ENCODE measurements at regions not wholly inside any gene's neighbourhood (a gene's known extent, or its start where the extent isn't known, plus 50 kb on each side); places are given as distances from the start of the nearest gene placed in this dataset.

- TF ChIP-seq KAT2A (conservative IDR thresholded peaks at IDR 0.05; ENCODE audit: control insufficient read depth, low read depth, low read length) (no peak), EZH2 (IDR thresholded peaks at IDR 0.05; ENCODE audit: borderline replicate concordance, control insufficient read depth, low read depth, low read length) (no peak)
These were observed 72.7 kb upstream of the MANSC4 start for GRCh38 chr12:27852742-27853141.

All from GM12878 (cell line).